Activated CD4-positive, alpha-beta T cell treated with anti-CD3 and anti-CD28 coated beads, Interleukin-2, amount 50 U/mL, for 24 hours (primary cell): ENCODE measurements at regions not wholly inside any gene's neighbourhood (a gene's known extent, or its start where the extent isn't known, plus 50 kb on each side); places are given as distances from the start of the nearest gene placed in this dataset.
"Not testable (repeated sequence)": the region's sequence is repeated elsewhere in the genome, so short reads cannot be mapped to it uniquely, and the experiment has no call there.

Experiments used
- DNase-seq, 2 donors: peaks; one replicate each; pipeline ENCODE4 v3.0.0-alpha.2; 2020; ENCODE audit warnings: low read depth in 1 of 2, low spot score in 1 of 2

DNA sequence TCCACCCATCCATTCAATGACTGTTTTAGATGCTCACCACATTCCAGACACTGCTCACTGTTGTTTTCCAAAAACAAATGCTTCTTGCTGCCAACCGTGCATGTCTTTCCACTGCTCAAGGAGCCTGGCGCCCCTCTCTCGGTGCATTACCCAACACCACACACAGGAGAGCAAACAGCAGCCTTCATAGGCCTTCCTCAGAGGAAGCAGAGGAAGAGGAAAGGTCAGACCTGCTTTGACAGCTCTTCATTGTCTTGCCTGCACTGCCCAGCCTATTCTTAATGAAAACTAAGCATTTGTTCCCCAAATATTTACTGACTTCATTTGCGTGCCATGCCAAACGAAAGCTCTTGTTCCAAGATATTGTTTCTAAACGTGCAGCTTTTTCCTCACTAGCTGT lies 1129.2 kb downstream of the TBC1D22A start:
- DNase-seq, result no peak

DNA sequence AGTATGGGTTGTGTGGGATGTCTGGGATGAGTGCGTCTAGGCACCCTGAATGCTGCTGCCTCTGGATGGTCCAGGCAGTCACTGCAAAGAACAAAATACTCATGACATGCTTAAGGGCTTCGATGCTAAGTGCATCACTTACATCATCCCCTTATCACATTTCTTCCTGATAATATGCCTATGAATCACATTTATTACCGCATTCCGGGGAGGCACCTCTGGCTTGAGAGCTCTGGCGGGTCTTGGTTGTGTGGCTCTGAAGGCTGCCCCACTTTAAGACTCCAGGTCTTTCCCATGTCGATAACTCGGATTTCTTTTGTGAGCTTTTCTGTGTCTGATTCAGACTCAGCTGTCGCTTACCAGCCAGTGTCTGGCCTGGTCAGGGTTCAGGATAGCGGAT lies 1126.4 kb downstream of the TBC1D22A start:
- DNase-seq, result no peak

DNA sequence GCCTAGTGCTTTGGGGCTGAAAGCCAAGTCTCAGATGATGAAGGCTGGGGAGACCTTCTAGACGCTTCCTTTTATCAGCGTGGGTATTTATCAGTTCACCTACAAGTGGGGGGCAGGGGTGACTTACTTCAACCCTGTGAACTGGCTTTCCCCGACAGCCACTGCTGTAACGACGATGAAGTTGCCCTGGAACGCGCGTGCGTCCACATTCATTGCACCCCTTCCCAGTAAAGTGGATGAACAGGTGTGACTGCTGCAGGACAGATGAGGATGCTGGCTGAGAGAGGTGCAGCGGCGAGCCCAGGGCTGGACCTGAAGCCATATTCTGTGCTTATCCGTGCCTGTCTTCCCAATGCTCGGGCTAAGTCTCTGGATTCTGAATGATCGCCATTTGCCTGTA lies 1122.3 kb downstream of the TBC1D22A start:
- DNase-seq, result no peak

DNA sequence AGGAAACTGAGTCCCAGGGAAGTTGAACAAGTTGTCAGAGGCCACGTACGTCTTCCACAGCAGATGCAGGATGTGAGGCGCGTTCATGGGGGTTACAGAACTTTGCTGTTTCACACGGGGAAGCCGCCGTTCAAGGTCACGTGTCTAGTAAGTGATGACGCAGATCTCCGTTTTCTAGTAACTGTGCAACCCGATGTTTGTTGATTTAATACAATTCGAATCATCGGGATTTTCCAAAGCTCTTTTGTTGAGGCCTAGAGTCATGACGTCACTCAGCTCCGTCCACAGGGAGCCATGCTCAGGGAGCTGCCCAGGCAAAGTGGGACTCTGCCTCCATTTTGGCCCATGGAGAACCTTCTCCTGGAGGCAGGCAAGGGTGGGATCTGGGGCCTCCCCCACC lies 1121.8 kb downstream of the TBC1D22A start:
- no peak for DNase-seq

DNA sequence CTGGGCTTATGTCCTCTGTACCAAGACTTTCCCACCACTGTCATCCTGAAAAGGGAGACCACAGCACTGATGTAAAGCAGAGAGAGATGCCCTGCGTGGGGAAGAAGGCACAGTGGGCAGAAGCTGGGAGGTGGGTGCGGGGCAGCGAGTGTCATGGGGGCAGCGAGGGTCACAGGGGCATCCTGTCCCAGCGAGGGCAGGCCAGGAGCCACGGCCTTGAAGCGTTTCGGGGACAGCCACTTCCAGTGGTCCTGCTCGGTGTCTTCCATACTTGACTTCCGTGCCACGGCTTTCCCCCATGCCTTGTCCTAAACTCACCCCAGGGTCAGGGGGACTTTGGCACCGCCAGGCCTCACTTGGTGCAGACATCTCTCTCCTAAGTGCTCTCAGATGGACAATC lies 1121.3 kb downstream of the TBC1D22A start:
- no peak for DNase-seq

DNA sequence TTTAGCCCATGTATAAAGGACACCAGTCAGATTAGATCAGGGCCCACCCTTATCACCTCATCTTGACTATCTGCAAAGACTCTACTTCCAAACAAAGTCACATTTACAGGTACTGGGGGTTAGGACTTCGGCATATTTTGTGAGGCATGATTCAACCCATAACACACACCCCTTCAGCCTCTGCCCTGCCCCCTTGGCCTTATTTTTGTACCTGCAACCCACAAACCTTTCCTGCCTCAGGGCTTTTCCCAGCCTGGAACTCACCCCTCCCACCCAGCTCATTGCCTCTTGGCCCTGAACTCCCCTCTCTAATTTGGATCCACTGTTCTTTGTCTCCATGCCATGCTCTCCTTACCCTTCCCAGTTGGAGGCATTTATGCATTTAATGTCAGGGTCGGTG lies 1116.9 kb downstream of the TBC1D22A start:
- DNase-seq, result no peak

DNA sequence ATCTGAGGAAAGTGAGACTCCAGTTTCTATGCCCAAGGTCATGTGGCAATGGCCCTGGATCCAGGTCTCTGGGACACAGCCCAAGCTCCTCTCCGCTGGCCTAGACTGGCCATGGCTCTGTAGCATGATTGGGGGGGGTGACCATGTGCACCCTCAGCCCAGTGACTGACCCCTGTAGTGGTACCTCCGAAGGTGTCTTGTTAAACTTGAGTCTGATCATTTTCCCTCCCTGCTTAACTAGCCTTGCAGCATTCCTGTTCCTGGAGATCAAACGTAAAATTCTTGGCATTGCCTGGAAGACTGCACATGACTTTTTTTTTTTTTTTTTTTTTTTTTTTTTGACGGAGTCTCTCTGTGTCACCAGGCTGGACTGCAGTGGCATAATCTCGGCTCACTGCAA lies 1116.0 kb downstream of the TBC1D22A start:
- DNase-seq, result no peak

DNA sequence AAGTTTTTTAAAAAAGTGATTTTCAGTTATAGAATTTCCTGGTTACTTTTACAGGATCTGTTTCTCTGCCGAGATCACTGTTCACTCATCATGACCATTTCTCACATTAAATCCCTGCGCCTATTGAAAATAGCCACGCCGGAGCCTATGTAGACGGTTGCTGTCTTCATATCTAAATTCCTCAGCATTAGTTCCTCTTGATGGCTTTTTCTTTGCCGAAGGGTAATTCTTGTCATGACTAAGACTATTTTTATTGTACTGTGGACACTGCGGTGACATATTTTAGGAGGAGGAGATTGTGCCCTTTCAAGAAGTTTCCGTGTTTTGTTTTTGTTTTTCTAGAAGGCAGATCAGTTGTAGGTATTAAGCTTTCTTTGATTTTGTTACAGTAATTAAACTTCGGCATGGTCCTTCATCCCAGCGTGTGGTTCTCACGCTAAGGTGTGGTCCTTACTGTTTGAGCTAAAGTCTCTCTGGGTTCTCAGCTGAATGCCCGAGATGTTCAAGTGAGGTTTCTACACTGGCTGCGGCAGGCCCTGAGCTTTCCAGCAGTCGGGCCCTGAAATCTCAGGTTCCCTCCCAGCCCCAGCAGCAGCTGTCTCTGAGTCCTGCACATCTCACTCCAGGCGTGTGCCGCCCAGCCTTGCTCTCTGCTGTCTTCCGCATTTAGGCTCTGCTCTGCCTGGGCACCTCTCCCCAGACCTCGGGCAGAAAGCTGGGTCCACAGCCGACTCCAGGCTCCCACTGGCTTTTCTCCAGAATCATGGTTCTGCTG lies 1110.5 kb downstream of the TBC1D22A start:
- no peak for DNase-seq

DNA sequence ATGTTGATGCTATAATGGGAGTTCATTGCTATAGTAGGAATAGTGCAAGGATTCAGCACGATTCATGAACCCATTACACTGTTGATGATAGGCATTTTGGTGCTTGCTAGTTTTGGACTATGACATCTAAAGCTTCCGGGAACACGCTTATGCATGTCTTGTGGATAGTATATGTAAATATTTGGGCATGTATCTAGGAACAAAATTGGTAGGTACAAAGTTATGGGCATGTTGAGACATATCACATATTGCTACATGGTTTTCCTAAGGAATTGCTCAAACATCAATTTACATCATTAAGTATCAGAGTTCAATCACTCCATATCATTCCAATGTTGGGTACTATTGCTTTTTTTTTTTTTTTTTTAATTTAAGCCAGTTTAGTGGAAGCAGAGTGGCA lies 1103.2 kb downstream of the TBC1D22A start:
- no peak for DNase-seq

DNA sequence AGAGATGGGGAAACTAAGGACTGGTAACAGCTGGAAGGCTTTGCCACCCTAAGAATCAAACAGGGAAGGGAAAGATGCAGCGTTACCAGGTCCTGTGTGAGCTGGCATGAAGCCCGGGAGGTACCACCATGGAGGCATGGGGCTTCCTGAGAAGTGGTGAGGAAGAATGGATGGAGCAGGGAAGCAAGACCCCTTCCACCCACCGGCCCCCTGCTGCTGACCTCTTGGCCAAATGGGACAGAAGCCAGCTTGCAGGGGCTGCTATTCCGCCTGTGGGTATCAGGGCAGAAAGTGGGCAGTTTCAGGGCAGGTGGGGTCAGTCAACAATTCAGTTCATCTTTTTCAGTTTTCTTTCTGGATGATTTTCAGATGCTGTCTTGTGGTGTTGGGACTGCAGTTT lies 1099.9 kb downstream of the TBC1D22A start:
- DNase-seq, result no peak

DNA sequence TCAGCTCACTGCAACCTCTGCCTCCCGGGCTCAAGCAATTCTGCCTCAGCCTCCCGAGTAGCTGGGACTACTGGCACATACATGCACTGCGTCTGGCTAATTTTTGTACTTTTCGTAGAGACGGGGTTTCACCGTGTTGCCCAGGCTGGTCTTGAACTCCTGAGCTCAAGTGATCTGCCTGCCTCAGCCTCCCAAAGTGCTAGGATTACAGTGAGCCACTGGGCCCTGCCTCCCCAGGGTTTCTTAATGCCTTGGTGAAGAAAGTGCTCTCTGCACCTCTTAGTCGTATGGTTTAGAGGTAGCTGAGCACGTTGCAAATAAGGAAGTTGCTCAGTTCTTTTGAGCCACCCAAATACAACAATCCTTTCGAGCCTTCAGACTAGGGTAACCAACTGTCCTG lies 1098.5 kb downstream of the TBC1D22A start:
- DNase-seq, result not testable (repeated sequence)

DNA sequence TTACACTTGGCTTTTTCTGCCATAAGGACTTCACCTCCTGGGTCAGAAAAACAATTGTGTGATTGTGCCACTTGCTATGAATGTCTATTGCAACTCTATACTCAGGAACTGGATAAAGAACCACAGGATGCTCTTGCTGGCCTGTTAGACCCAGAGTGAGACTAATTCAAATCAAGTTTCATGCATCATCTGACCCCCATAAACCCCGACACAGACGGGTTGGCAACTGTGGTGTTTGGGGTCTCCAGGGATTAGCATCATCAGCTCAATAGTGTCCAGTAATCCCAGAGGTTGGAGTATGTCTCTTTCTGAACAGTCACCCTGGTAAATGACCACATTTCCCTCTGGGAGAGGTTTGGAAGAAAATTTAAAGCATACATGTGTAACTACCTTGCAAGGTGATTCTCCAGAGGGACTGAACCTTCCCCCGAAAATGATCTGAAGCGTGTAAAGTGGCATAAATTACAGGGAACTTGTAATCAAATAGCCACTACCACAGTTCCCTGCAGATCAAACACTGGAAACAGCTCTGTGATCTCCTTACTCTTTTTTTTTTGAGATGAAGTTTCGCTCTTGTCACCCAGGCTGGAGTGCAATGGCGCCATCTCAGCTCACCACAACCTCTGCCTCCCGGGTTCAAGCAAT lies 1097.6 kb downstream of the TBC1D22A start:
- no peak for DNase-seq

DNA sequence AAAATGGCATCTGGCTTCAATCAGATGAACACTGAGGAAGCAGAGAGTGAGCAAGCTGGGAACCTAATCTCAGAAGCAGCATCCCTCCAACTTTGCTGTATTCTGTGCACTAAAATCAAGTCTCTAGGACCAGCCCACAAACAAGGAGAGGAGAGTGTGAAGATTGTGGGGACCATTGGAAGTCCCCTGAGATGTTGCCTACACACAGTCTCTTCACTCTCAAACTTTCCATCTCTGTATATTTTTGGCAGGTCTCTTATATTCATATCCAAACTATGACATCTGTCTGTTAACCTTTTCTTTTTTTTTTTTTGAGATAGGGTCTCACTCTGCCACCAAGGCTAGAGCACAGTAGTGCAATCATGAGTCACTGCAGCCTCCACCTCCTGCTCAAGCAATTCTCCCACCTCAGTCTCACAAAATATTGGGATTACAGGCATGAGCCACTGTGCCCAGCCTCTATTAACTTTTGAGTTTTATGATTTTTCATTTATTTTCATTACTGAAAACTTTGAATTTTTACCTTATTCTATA lies 1096.4 kb downstream of the TBC1D22A start:
- DNase-seq, result no peak

DNA sequence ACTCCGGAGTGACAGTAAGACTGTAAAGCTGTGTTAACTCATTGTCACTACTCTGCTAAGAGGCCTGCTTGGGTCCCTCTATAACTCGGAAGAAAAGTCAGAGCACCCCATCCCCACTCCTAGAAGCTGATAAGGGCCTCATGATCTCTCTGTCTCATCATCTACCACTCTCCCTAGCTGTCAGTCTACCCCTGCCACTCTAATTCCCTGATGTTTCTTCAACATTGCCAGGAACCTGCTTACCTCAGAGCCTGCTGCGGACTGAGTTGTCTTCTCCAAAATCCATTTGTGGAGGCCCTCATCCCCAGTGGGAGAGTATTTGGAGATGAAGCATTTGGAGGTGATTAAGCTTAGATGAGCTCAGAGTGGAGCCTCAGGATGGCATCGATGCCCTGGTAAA lies 1092.2 kb downstream of the TBC1D22A start:
- DNase-seq, result no peak

DNA sequence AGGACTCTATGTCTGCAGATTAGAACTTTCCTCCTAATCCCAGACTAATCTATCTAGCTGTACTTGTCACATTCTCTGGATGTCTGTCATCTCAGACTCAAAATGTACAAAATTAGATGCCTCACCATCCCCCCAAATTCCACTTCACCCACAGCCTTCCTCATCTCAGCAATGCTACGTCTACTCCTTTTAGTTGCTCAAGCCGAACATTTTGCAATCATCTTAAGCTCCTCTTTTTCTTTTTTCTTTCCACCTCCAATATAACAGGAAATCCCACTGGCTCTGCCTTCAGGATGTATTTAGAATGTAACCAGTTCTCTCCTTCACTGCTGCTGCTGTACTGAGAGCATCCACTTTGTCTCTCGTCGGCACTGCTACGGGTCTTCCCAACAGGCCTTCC lies 1091.8 kb downstream of the TBC1D22A start:
- no peak for DNase-seq

DNA sequence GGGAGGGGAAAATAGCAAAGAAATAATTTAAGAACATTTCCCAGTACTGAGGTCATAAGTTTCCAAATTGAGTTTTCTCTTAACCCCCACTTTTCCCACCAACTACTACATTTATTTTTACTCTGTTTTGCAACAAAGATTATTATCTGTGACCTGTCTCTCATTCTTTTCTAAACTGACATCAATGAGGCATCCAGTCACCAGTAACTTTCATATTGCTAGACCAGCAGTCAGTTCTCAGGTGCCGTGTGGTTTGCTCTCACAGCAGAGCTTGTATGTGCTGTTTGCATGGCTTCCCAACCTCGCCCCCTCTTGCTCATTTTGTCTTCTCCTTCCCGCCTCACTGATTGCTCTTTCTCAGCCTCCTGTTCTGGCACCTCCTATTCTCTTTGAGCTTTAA lies 1091.3 kb downstream of the TBC1D22A start:
- no peak for DNase-seq

DNA sequence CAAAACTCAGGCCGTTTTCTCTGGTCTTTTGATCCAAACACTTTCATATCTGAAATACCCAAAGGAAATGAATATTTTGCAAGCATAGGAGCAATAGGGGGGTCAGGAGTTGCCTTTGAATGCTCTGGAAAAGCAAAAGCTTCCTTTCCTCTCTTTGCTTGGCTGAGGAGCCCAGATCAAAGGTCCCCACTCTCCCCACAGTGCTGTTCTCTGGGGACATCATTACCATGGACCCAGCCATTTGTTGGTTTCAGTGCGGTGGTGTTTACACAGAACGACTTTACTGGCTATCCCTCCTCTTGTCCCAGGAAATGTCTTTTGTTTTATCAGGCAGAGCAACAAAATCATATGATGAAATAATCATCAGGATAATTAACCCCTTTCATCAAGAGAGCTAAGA lies 1089.1 kb downstream of the TBC1D22A start:
- no peak for DNase-seq

DNA sequence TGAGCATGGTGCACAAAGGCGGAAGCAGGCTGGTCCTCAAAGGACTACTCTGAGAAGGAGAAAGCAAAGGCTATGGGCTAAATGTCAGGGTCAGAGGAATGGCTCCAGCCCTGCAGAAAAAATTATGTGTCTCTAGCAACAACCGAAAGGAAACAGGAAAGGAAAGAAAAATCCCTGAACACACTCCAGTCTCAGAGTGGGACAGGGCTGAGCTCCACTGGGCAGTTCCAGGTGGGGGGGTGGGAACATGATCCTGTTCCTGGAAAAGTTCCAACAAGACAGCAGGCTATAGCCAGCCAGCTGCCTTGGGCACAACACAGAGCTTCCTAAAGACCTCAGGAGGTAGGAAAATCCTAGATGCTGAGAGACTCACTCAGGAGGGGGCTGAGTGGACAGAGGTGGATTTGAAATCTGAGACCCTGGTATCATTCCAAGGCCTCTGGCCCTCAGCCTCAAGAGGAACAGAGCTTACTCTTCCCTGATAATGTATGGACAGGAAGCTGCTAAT lies 1088.2 kb downstream of the TBC1D22A start:
- no peak for DNase-seq

DNA sequence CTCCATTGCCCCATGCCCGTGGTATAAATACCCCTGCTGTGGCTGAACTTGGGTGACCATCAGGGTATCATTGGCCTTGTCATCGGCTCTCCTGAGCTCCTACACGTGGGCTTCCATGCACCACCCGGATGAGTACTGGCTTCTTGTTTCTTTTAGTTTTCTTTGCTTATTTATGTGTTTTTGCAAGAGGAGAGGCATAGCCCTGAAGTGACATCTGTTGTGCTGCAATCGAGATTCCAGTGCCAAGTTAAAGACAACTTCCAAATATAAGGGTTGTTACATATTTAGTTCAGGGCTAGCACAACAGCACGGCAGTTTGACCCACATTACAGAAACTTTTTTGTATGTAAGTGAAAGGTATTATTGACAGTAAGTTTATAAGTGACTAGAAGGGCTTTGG lies 1087.1 kb downstream of the TBC1D22A start:
- no peak for DNase-seq

DNA sequence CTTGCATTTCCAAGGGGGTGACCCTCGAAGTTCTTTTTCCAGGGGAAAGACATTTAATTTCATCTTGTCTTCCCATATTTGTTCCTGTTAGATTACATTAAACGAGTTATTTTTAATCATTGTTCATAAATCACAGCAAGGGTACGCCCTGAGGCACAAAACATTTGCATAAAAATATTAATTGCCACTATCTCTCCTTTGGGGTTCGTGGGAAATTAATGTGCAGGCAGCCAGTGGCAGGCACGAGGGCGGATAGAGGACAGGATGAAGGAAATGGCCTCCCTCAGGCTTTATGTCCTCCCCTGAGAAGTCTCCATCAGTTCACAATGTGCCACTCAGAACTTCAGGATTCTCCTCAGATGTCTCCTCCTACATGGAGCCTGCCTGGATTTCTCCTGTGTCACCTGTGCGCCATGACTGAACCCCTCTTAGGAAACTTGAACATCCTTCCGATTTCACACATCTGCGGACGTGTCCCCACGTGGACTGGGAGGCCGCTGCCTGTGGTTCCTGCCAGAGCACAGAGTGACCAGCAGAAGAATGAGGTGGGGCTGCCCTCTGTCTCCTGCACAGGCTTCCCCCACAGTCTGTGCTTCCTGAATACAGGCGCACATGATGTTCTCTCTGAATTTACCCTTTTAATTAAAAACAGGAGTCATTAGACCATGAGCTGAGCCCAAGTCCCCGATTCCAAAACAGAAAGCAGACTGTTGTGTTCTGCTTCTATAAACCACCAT lies 1085.9 kb downstream of the TBC1D22A start:
- DNase-seq, result no peak

DNA sequence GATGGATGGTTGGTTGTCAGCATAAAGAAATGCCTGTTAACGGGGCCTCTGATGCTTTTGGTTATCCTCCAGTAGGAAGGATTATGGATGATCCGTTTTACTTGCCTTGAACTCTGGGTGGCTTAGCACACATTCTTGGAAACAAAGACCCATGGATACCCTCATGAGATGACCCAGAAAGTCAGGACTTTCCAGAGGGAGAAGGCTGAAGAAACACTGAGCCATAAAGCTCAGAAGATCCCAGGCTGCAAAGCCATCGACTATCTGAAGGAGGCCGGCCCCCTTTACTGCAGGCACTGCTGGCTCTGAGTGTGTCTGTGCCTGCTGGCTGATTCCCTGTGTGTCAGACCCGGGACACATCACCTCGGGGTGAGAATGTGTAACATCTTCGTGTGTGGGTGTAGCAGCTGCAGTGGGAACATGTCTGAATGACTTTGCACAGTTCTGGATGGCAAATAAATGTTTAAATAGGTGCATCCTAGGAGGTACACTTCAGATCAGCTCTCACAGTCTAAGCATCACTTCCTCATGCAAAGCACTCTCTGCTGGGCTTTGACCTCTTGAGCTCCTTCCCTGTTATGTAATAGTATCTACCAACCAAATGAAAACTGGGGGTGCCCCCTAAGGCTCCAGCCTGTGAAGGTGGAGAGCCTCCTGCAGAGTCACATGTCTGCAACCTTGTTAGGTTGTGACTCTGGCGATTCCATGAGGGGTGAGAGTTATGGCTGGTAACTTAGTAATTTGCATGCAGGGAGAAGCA lies 1084.9 kb downstream of the TBC1D22A start:
- no peak for DNase-seq
